HG03469 (cell line): ENCODE measurements at regions not wholly inside any gene's neighbourhood (a gene's known extent, or its start where the extent isn't known, plus 50 kb on each side); places are given as distances from the start of the nearest gene placed in this dataset.

Experiments
- ATAC-seq: cut with Tn5 transposase; IDR thresholded peaks from one replicate; pipeline ENCODE4 v1.9.1; 2021; ENCODE audit warnings: mild to moderate bottlenecking, moderate library complexity, moderate number of reproducible peaks; ENCODE audit not compliant: unreplicated experiment

- no peak for ATAC-seq
Measured at GRCh38 chr1:75074831-75075395, 59.3 kb upstream of the LHX8 start.

DNA sequence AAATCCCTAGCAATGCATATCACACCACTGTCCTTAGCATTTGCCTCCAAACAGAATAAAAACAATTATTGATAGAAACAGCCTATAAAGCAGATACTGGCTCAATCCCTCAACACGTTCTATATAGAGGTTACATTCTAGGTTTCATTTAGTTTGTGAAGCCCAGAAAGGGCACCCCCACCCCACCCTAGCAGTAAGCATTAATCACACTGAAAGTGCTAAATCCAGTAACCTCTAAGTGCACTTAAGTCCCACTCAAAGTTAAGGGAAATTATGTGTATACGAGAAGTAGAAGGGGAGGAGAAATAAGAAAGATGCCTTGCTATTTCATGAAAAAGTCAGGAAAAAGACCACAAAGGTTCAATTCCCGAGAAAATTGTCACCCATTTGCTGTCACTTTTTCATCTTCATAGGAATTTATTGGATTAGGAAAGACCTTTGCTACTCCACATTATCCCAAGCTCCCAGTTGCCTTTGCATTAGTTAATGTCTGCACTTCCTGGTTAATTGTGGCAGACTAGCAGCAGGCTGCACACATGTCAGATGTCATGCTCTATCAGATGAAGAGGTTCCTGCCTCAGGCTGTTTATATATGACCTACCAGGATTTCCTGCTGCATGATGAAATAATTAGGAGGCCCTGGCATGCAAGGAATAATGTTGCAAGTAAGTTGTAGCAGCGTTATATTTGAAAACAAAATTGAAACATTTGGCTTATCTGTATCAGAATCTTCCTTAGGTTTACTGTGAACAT, 54.5 kb upstream of the LHX8 start:
- no peak for ATAC-seq

DNA sequence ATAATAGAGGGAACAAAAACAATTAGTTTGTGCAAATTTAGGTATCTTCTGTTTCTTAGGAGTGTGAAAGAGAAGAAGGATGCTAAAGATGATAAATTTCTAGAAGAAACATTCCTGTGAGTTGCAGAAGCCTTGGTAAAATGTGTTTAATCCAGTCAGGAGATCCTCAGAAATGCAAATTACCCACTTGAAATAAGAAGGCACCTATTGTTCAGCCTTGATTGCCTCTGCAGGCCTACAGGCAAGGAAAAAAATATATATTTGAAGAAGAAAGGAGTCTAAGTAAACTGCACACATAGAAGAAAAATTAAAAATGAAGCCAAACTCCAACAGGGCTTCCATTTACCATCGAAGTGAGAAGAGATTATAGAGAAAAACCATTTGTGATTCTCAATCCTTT, 51.0 kb upstream of the LHX8 start:
- no peak for ATAC-seq

DNA sequence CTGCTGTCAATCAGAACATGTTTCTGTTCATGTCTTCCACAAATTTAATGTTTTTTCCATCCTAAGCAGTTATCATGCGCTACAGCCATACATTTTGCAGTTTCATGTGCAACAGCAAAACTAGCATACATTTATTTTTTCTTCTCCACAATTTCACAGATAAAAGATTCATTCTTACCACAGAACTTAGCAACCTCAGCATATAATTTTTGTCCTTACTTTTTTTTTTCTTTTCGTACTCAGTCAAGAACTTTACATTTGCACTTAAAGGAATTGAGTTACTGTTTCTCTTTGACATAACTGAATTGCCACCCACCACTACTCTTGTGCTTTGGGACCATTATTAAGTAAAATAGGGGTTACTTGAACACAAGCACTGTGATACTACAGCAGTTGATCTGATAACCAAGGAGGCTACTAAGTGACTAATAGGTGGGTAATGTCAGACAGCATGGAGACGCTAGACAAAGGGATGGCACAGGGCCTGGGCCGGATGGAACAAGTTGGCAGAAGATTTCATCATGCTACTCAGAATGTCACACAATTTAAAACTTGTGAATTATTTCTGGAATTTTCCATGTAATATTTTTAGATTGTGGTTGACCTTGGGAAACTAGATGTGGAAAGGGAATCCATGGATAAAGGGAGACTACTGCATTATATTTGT, 50.2 kb upstream of the LHX8 start:
- ATAC-seq, result no peak
